GM12891 (cell line): ENCODE measurements at regions not wholly inside any gene's neighbourhood (a gene's known extent, or its start where the extent isn't known, plus 50 kb on each side); places are given as distances from the start of the nearest gene placed in this dataset.
"Not testable (repeated sequence)": the region's sequence is repeated elsewhere in the genome, so short reads cannot be mapped to it uniquely, and the experiment has no call there.

Source experiments
- POLR2A ChIP-seq: IDR thresholded peaks from 2 replicates; pipeline ENCODE4 v1.6.1; 2011; ENCODE audit warnings: low read depth, low read length, control low read depth
- POLR2AphosphoS5 ChIP-seq: IDR thresholded peaks from 2 replicates; pipeline ENCODE4 v1.6.1; 2011; ENCODE audit warnings: low read depth, low read length, control low read depth
- POU2F2 ChIP-seq: IDR thresholded peaks from 2 replicates; pipeline ENCODE4 v1.6.1; 2011; ENCODE audit warnings: low read depth, mild to moderate bottlenecking, control low read depth, low read length, moderate library complexity
- SPI1 ChIP-seq: IDR thresholded peaks from 2 replicates; pipeline ENCODE4 v1.6.1; 2011; ENCODE audit warnings: low read depth, low read length, control low read depth
- TAF1 ChIP-seq: IDR thresholded peaks from 2 replicates; pipeline ENCODE4 v1.6.1; 2011; ENCODE audit warnings: low read depth, low read length, control low read depth

DNA sequence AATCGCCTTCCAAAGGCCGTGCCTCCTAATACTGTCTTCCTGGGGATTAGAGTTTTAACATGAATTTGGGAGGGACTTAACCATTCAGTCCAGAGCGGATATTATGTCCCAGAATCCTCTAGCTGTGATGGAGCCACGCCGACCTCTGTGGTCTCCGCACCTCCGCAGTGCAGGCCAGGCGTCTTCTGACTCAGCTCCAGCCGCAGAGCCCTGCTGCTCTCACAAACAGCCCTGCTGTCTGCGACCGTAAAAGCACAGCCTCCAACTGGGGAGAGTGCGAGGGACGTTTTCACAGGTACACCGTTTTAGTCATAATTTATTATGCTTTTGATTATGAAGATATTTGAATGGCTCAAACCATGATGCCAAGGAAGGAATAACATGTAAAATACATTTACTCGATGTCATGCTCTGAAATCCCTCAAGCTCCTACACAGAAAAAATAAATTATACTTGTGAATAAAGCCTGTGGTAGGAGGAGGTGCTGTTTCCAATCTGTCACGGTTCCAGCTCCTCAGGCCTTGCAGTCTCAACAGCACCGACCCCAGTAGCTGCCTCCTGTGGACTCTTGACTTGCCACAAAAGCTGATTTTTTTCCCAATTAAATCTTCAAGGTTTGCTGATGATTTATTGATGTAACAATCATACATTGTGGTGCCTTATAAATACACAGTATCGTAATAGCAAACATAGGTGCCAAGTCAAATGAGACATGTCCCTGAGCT is 353.6 kb upstream of the FRG1 start:
- TF ChIP-seq POLR2AphosphoS5, POLR2A, SPI1, POU2F2, TAF1: not testable (repeated sequence)
